PFSK-1 (cell line): ENCODE measurements at regions not wholly inside any gene's neighbourhood (a gene's known extent, or its start where the extent isn't known, plus 50 kb on each side); places are given as distances from the start of the nearest gene placed in this dataset.

ENCODE experiments used
- POLR2AphosphoS5 ChIP-seq: IDR thresholded peaks from 2 replicates; pipeline ENCODE4 v1.6.1; 2012; ENCODE audit warnings: low read depth, mild to moderate bottlenecking, control low read depth, low read length, moderate library complexity
- TAF1 ChIP-seq: IDR thresholded peaks from 2 replicates; pipeline ENCODE4 v1.6.1; 2012; ENCODE audit warnings: low read length, control low read depth, borderline replicate concordance; ENCODE audit not compliant: insufficient read depth

- no peak for TF ChIP-seq POLR2AphosphoS5
- no peak for TF ChIP-seq TAF1
Measured at GRCh38 chr5:20466512-20466911, 478.5 kb upstream of the CDH18 start.
